GM12872 (cell line): ENCODE measurements at regions not wholly inside any gene's neighbourhood (a gene's known extent, or its start where the extent isn't known, plus 50 kb on each side); places are given as distances from the start of the nearest gene placed in this dataset.

Experiments
- CTCF ChIP-seq: IDR thresholded peaks from 3 replicates; pipeline ENCODE4 v1.5.1; 2011; ENCODE audit warnings: low read depth, mild to moderate bottlenecking, low read length, moderate library complexity; ENCODE audit not compliant: insufficient read depth

GRCh38 chr2:120605231-120605935 lies 130.3 kb upstream of the GLI2 start:
- TF ChIP-seq CTCF = no peak

- no peak for TF ChIP-seq CTCF
Measured at GRCh38 chr2:120606280-120606679, 129.4 kb upstream of the GLI2 start.

- TF ChIP-seq CTCF = no peak
Measured at GRCh38 chr2:120606931-120607330, 128.7 kb upstream of the GLI2 start.

GRCh38 chr2:120607506-120607905 lies 128.2 kb upstream of the GLI2 start:
- TF ChIP-seq CTCF = no peak

GRCh38 chr2:120607996-120608395 lies 127.7 kb upstream of the GLI2 start:
- no peak for TF ChIP-seq CTCF

GRCh38 chr2:120609826-120610395 lies 125.8 kb upstream of the GLI2 start:
- no peak for TF ChIP-seq CTCF

- no peak for TF ChIP-seq CTCF
Measured at GRCh38 chr2:120611016-120611415, 124.7 kb upstream of the GLI2 start.
